Transverse colon (tissue), 4 donors: ENCODE measurements at regions not wholly inside any gene's neighbourhood (a gene's known extent, or its start where the extent isn't known, plus 50 kb on each side); places are given as distances from the start of the nearest gene placed in this dataset.

Source experiments
- DNase-seq: peaks from one replicate; pipeline ENCODE4 v3.0.0-alpha.2; 2019
- H3K27ac ChIP-seq, 4 donors: fragments of 200-600 bp; sonication (generic); 2 replicates each; pipeline ENCODE4 v1.5.1; 2016 to 2018; ENCODE audit warnings: inconsistent platforms in 4 of 4
- H3K27me3 ChIP-seq: fragments of 200-600 bp; sonication (generic); 2 replicates; pipeline ENCODE4 v1.5.1; 2017; ENCODE audit warnings: inconsistent platforms
- H3K36me3 ChIP-seq, 4 donors: fragments of 200-600 bp; sonication (generic); 2 replicates each; pipeline ENCODE4 v1.5.1; 2017 to 2019; ENCODE audit warnings: inconsistent platforms in 4 of 4
- H3K4me1 ChIP-seq, 4 donors: fragments of 200-600 bp; sonication (generic); 2 replicates each; pipeline ENCODE4 v1.5.1; 2017 to 2020; ENCODE audit warnings: inconsistent platforms in 4 of 4
- H3K4me3 ChIP-seq, 4 donors: fragments of 200-600 bp; sonication (generic); 1 replicate in 1 of 4; 2 replicates in 3 of 4; pipeline versions ENCODE4 v1.5.1 to v1.6.1; 2017 to 2019; ENCODE audit warnings: inconsistent platforms in 4 of 4
- H3K9me3 ChIP-seq, 2 donors: fragments of 200-600 bp; sonication (generic); 2 replicates each; pipeline ENCODE4 v1.5.1; 2017 to 2019; ENCODE audit warnings: inconsistent platforms in 2 of 2
- EP300 ChIP-seq: sonication (generic); formaldehyde crosslinking; IDR thresholded peaks from one replicate; pipeline ENCODE4 v1.6.1; 2017; ENCODE audit warnings: antibody characterized with exemption, low read depth
- POLR2A ChIP-seq: fragments of 450-650 bp; IDR thresholded peaks from one replicate; pipeline ENCODE4 v1.6.1; 2016; ENCODE audit warnings: antibody characterized with exemption, mild to moderate bottlenecking, moderate library complexity
- POLR2AphosphoS5 ChIP-seq, 3 donors: sonication (generic); formaldehyde crosslinking; IDR thresholded peaks; one replicate each; pipeline ENCODE4 v1.6.1; 2016; ENCODE audit warnings: antibody characterized with exemption in 3 of 3
- WGBS, 2 donors: methylation state at CpG; one replicate each; pipeline ENCODE4 v1.1.5; 2018; ENCODE audit warnings: low coverage in 1 of 2; 5-methylcytosine and 5-hydroxymethylcytosine counted together
- in situ Hi-C, 4 donors: fragments of 200-750 bp; cut with MboI; loops; one replicate each; pipeline versions ENCODE4 v1.15.0 to v1.15.1; 2017; ENCODE audit warnings: low sequenced_read_pairs in 3 of 4, low pct_ligation_motif_present in 1 of 4, low pct_unique_long_range_greater_than_20kb in 1 of 4
- intact Hi-C: fragments of 100-400 bp; cut with DNase I; formaldehyde crosslinking; loops from one replicate; pipeline ENCODE4 v1.15.1; 2023; ENCODE audit warnings: low total_unique reads
- TF ChIP-seq, protein P1 (sequence below), 5 experiments: fragments of 200-600 bp in 3 of 5; fragments of 450-650 bp in 2 of 5; sonication (generic) in 3 of 5; IDR thresholded peaks; 1 replicate in 2 of 5; 2 replicates in 3 of 5; pipeline ENCODE4 v1.5.1; 2016 to 2017; ENCODE audit warnings: antibody characterized with exemption in 5 of 5, inconsistent platforms in 3 of 5, mild to moderate bottlenecking in 2 of 5, moderate library complexity in 1 of 5

DNA sequence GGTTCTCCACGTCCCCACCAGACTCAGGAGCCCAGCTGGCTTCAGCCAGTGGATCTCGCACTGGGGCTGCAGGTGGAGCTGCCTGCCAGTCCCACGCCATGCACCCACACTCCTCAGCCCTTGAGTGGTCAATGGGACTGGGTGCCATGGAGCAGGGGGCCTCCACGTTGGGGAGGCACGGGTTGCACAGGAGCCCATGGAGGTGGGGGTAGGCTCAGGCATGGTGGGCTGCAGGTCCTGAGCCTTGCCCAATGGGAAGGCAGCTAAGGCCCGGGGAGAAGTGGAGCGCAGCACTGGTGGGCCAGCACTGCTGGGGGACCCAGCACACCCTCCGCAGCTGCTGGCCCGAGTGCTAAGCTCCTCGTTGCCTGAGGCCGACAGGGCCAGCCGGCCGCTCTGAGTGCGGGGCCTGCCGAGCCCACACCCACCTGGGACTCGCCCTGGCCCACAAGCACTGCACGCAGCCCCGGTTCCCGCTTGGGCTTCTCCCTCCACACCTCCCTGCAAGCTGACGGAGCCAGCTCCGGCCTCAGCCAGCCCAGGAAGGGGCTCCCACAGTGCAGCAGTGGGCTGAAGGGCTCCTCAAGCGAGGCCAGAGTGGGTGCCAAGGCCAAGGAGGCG, 258.5 kb upstream of the PDGFD start:
- H3K4me1 ChIP-seq: no peaks in the 10 kb centered on the region
- WGBS, 2 donors: 80% methylated on average over 9 of the region's 23 CpGs; no CpG with 5 or more reads in 1 of the 2 donors
- H3K27me3 ChIP-seq: no peaks in the 10 kb centered on the region
- intact Hi-C loops: no loop called here
- no peak for DNase-seq
- no peak overlapping the region for H3K27ac ChIP-seq
- H3K9me3 ChIP-seq: no peaks in the 10 kb centered on the region
- H3K4me3 ChIP-seq: no peak overlapping the region
- TF ChIP-seq, protein P1, sequence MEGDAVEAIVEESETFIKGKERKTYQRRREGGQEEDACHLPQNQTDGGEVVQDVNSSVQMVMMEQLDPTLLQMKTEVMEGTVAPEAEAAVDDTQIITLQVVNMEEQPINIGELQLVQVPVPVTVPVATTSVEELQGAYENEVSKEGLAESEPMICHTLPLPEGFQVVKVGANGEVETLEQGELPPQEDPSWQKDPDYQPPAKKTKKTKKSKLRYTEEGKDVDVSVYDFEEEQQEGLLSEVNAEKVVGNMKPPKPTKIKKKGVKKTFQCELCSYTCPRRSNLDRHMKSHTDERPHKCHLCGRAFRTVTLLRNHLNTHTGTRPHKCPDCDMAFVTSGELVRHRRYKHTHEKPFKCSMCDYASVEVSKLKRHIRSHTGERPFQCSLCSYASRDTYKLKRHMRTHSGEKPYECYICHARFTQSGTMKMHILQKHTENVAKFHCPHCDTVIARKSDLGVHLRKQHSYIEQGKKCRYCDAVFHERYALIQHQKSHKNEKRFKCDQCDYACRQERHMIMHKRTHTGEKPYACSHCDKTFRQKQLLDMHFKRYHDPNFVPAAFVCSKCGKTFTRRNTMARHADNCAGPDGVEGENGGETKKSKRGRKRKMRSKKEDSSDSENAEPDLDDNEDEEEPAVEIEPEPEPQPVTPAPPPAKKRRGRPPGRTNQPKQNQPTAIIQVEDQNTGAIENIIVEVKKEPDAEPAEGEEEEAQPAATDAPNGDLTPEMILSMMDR (IDR thresholded peaks at IDR 0.05): no peak
- TF ChIP-seq EP300: no peak
- TF ChIP-seq POLR2AphosphoS5 (IDR thresholded peaks at IDR 0.05): no peak
- no peak for TF ChIP-seq POLR2A
- in situ Hi-C loops: no loop called here
- no peaks in the 10 kb centered on the region for H3K36me3 ChIP-seq

- WGBS, 2 donors: 59 to 60% methylated on average over 2 of the region's 2 CpGs
- Histone ChIP-seq H3K4me3 (no peak overlapping the region), H3K27ac (no peak overlapping the region), H3K4me1 (no peaks in the 10 kb centered on the region), H3K36me3 (no peaks in the 10 kb centered on the region), H3K9me3 (no peaks in the 10 kb centered on the region), H3K27me3 (no peaks in the 10 kb centered on the region)
- intact Hi-C loops: no loop called here
- in situ Hi-C loops: no loop called here
- no peak for DNase-seq
- TF ChIP-seq, protein P1 (IDR thresholded peaks at IDR 0.05): no peak
- no peak for TF ChIP-seq EP300
- no peak for TF ChIP-seq POLR2AphosphoS5 (IDR thresholded peaks at IDR 0.05)
- no peak for TF ChIP-seq POLR2A
Measured at GRCh38 chr11:104410336-104410735, 246.4 kb upstream of the PDGFD start.

DNA sequence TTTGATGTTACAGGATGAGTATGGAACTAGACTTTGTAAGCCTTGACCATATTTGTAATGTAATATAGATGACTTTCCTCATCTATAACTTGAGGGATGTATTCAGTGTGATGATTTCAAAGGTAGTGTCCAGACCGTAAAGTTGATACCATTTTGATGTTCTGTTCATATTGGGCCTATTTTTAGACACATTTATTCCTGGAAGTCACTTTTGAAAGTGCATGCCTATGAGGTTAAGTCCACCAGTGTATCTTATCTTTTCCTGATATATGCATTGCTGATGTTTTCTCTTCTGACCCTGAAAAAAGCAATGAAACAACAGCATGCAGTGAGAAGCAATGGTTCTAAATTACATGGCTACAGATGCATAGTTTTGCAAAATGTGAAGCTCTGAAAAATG, 244.7 kb upstream of the PDGFD start:
- WGBS, 2 donors: 77 to 81% methylated on average over 1 of the region's 1 CpG
- H3K36me3 ChIP-seq: no peaks in the 10 kb centered on the region
- no peaks in the 10 kb centered on the region for H3K27me3 ChIP-seq
- intact Hi-C loops: no loop called here
- H3K9me3 ChIP-seq: no peaks in the 10 kb centered on the region
- in situ Hi-C loops: no loop called here
- H3K4me1 ChIP-seq: no peaks in the 10 kb centered on the region
- H3K27ac ChIP-seq: no peak overlapping the region
- H3K4me3 ChIP-seq: no peak overlapping the region
- DNase-seq: no peak
- no peak for TF ChIP-seq POLR2AphosphoS5 (IDR thresholded peaks at IDR 0.05)
- TF ChIP-seq POLR2A: no peak
- TF ChIP-seq EP300: no peak
- TF ChIP-seq, protein P1 (IDR thresholded peaks at IDR 0.05): no peak

- TF ChIP-seq POLR2AphosphoS5 (IDR thresholded peaks at IDR 0.05) (no peak), EP300 (no peak), POLR2A (no peak)
- TF ChIP-seq, protein P1 (IDR thresholded peaks at IDR 0.05): no peak
- WGBS, 2 donors: 89 to 93% methylated on average over 1 of the region's 1 CpG
- Histone ChIP-seq H3K4me1 (no peaks in the 10 kb centered on the region), H3K9me3 (no peaks in the 10 kb centered on the region), H3K27me3 (no peaks in the 10 kb centered on the region), H3K4me3 (no peak overlapping the region), H3K27ac (no peak overlapping the region), H3K36me3 (no peaks in the 10 kb centered on the region)
- intact Hi-C loops: no loop called here
- in situ Hi-C loops: no loop called here
- no peak for DNase-seq
Measured at GRCh38 chr11:104405277-104405676, 241.3 kb upstream of the PDGFD start.
